Heart right ventricle (tissue), 16 donors: ENCODE measurements at regions not wholly inside any gene's neighbourhood (a gene's known extent, or its start where the extent isn't known, plus 50 kb on each side); places are given as distances from the start of the nearest gene placed in this dataset.
"Not testable (repeated sequence)": the region's sequence is repeated elsewhere in the genome, so short reads cannot be mapped to it uniquely, and the experiment has no call there.

ENCODE experiments used
- ATAC-seq, 8 donors: fragments of 200-7000 bp; cut with Tn5 transposase; one replicate each; pipeline ENCODE4 v1.9.1; 2020; ENCODE audit warnings: mild to moderate bottlenecking in 8 of 8, moderate library complexity in 8 of 8, moderate number of reproducible peaks in 1 of 8
- DNase-seq, 2 donors: peaks; one replicate each; pipeline ENCODE4 v3.0.0-alpha.2; 2020
- H3K27ac ChIP-seq, 10 donors: fragments of 200-600 bp; sonication (generic) in 2 of 10; one replicate each; pipeline versions ENCODE4 v1.5.0 to v1.8.0; 2020 to 2022; ENCODE audit warnings: mild to moderate bottlenecking in 3 of 10
- H3K27me3 ChIP-seq, 7 donors: fragments of 200-600 bp; one replicate each; pipeline ENCODE4 v1.8.0; 2021 to 2022; ENCODE audit warnings: mild to moderate bottlenecking in 2 of 7
- H3K36me3 ChIP-seq, 9 donors: fragments of 200-600 bp; sonication (generic) in 1 of 9; one replicate each; pipeline versions ENCODE4 v1.5.0 to v1.8.0; 2020 to 2022; ENCODE audit warnings: mild to moderate bottlenecking in 2 of 9
- H3K4me1 ChIP-seq, 9 donors: fragments of 200-600 bp; sonication (generic) in 1 of 9; one replicate each; pipeline versions ENCODE4 v1.5.0 to v1.8.0; 2020 to 2022; ENCODE audit warnings: mild to moderate bottlenecking in 4 of 9
- H3K4me3 ChIP-seq, 10 donors: fragments of 200-600 bp; sonication (generic) in 2 of 10; one replicate each; pipeline versions ENCODE4 v1.5.0 to v1.8.0; 2020 to 2022; ENCODE audit warnings: mild to moderate bottlenecking in 7 of 10, moderate library complexity in 2 of 10
- H3K9me3 ChIP-seq, 11 donors: fragments of 200-600 bp in 10 of 11; sonication (generic) in 2 of 11; one replicate each; pipeline versions ENCODE4 v1.5.0 to v1.8.0; 2013 to 2022; ENCODE audit warnings: mild to moderate bottlenecking in 2 of 11, control low read depth in 1 of 11, moderate library complexity in 1 of 11
- CTCF ChIP-seq, 9 donors: fragments of 200-600 bp; sonication (generic) in 2 of 9; IDR thresholded peaks; one replicate each; pipeline versions ENCODE4 v1.5.0 to v1.8.0; 2021 to 2022; ENCODE audit warnings: antibody characterized with exemption in 9 of 9, mild to moderate bottlenecking in 5 of 9, moderate library complexity in 1 of 9
- WGBS, 2 donors: extraction: QIAGEN DNeasy Blood & Tissue Kit; methylation state at CpG; one replicate each; pipeline ENCODE4 v1.1.7; 2013; ENCODE audit warnings: inconsistent platforms in 1 of 2; 5-methylcytosine and 5-hydroxymethylcytosine counted together
- intact Hi-C, 10 donors: fragments of 100-400 bp; cut with DNase I; formaldehyde crosslinking; loops; one replicate each; pipeline versions ENCODE4 v1.11.1 to v1.14.2; 2022
- donor health status: Arrhythmogenic right ventricular cardiomyopathy.
- donor health status: ischemic (EF 13 %, LVEDD 7.1; RV severe dilation, severe dysfunction).
- donor health status: healthy with polysubstance abuse.
- donor health status: DM: no; HTN: yes; CAD: no.
- donor health status: DM: no; HTN: no; CAD: no.
- donor health status: ischemic (EF 25% LVEDD 6.9; RV normal size, moderate dysfunction).
- donor health status: ischemic (EF 25% LVEDD 5.7; RV mildly dilated, moderate dysfunction).
- donor health status: healthy.
- donor health status: DM: yes; HTN: yes; CAD: no.
- donor health status: Ischemic cardiomyopathy.
- donor health status: ischemic (EF 35%, LVEDD 5.7; RV mildly dilated, moderate dysfunction).
- donor health status: nonischemic (EF 11% LVEDD 7.7; RV severe dilation, severe dysfunction).
- donor health status: DM: yes; HTN: yes; CAD: no.
- donor health status: PGD.
- donor health status: ischemic (EF 29% LVEDD 5.4; RV normal size, mild dysfunction).
- donor health status: nonischemic (EF 23%, LVEDD 6.1; RV moderate dilation, normal function).

GRCh38 chr1:163472651-163473248 is 151.0 kb downstream of the NUF2 start:
- ATAC-seq (no peak), DNase-seq (no peak)
- Histone ChIP-seq H3K27me3 (no peaks in the 10 kb centered on the region), H3K27ac (no peak overlapping the region), H3K9me3 (no peaks in the 10 kb centered on the region), H3K4me1 (no peaks in the 10 kb centered on the region), H3K36me3 (no peaks in the 10 kb centered on the region), H3K4me3 (no peak overlapping the region)
- intact Hi-C loops: no loop called here
- 47 to 57% methylated on average over 9 of the region's 9 CpGs for WGBS, 2 donors
- TF ChIP-seq CTCF (IDR thresholded peaks at IDR 0.05): no peak

GRCh38 chr1:163477276-163477830 is 155.6 kb downstream of the NUF2 start:
- intact Hi-C loops: no loop called here
- H3K4me1 ChIP-seq: no peaks in the 10 kb centered on the region
- TF ChIP-seq CTCF (IDR thresholded peaks at IDR 0.05): no peak
- H3K9me3 ChIP-seq: no peaks in the 10 kb centered on the region
- WGBS, 2 donors: 30 to 43% methylated on average over 3 of the region's 3 CpGs
- H3K4me3 ChIP-seq: no peak overlapping the region
- DNase-seq (no peak), ATAC-seq (no peak)
- H3K36me3 ChIP-seq: no peaks in the 10 kb centered on the region
- H3K27ac ChIP-seq: no peak overlapping the region
- no peaks in the 10 kb centered on the region for H3K27me3 ChIP-seq

- ATAC-seq, H3K4me3 ChIP-seq, intact Hi-C loops, H3K4me1 ChIP-seq, H3K27ac ChIP-seq, H3K36me3 ChIP-seq, H3K27me3 ChIP-seq: not testable (repeated sequence)
- peak in 1 of 2 donors; percentile 8 for DNase-seq
- peaks cover 0 to 33% (median 11%) of the 10 kb centered on the region in 11 donors for H3K9me3 ChIP-seq
- 94% methylated on average over 46 to 52 of the region's 52 CpGs for WGBS, 2 donors
These were observed 176.9 kb downstream of the NUF2 start for GRCh38 chr1:163498391-163499330.

DNA sequence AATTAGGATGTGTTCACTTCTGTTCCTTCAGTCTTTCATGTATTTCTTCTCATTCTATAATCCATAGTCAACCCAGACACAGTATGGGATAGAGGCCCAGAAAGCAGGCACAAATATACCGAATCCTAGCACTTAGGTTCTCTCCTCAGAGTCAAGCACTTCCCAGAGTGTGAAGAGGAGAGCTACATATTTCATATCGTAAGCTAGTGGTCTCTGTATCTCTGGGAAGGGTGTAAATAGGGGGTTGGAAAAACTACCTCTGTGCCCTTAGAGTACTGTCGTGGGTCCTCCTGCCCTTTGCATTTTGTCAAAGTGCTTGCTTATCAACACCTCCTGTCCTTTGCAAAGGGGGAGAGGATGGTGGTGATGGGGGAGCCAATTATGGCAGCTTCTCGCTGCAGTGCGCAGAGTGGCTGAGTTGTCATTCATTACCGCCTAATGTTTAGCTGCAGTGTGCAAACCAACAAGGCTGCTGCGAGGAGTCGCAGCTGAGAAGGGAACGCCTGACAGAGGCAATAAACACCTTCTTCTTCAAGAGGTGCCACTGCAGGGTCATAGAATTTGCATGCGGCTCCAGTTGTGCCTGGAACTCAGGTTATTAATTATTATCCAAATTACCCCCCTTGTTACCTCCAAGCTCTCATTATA is 182.7 kb downstream of the NUF2 start:
- Histone ChIP-seq H3K4me1 (no peaks in the 10 kb centered on the region), H3K36me3 (no peaks in the 10 kb centered on the region), H3K4me3 (no peak overlapping the region), H3K9me3 (peaks cover 0 to 8% (median 0%) of the 10 kb centered on the region in 11 donors), H3K27ac (no peak overlapping the region), H3K27me3 (peaks cover 0 to 8% (median 0%) of the 10 kb centered on the region in 7 donors)
- intact Hi-C loops: no loop called here
- TF ChIP-seq CTCF (IDR thresholded peaks at IDR 0.05): no peak
- DNase-seq: no peak
- WGBS, 2 donors: 53 to 57% methylated on average over 10 of the region's 10 CpGs
- peak in 1 of 8 donors; percentile 35 for ATAC-seq
